Activated CD8-positive, alpha-beta memory T cell treated with anti-CD3 and anti-CD28 coated beads for 24 hours (primary cell): ENCODE measurements at regions not wholly inside any gene's neighbourhood (a gene's known extent, or its start where the extent isn't known, plus 50 kb on each side); places are given as distances from the start of the nearest gene placed in this dataset.

Source experiments
- DNase-seq: peaks from one replicate; pipeline ENCODE4 v3.0.0-alpha.2; 2020

DNA sequence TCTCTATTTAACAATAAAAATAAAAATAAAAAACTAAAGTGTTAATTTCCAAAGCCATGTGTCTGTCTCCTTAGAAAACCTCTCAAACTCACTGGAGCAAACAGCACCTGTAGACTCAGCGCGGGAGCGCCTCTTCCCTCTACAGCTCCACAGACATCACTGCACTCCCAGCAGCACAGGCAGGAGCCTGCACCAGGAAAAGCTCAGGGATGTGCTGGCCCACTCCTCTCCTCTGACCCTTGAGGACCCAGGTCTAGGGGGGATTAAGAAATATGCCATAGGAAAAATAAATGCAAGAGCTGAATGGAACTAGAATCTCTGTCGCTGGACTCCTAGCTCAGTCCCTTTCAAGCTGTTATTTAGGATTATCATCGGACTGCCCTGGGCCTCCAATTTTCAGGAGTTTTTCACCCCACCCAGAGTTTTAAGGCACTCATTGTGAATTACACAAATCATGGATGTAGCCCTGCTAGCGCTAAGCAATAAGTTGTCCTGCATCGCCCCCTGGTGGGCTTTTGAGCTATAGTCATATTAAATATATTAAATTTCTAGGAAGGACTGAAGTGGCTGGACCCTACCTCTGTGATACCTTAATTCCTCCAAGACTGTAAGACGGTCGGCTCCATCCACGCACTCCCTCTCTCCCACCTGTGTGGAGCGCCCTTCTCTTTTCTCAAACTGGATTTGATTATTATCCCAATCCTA, 333.9 kb downstream of the UQCRFS1 start:
- peak; percentile 75 for DNase-seq

DNA sequence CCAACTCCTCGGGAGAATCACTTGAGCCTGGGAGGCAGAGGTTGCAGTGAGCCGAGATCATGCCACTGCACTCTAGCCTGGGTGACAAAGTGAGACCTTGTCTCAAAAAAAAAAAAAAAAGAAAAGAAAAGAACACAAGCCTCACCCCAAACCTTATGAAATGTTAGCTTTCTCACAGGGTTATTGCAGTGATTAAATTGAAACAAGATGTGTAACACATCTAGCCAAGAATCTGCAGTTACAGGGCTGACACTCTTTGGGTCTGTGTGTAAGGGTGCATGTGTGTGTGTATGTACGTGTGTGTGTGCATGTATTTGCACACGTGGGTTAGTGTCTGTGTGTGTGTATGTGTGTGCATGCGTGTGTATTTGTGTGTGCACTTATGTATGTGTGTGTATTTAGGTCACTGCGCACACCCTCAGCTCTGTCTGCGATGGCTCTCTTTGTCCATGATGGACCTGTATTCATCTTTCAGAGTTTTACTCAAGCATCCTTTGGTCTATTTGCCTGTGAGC, 336.3 kb downstream of the UQCRFS1 start:
- DNase-seq: no peak

DNA sequence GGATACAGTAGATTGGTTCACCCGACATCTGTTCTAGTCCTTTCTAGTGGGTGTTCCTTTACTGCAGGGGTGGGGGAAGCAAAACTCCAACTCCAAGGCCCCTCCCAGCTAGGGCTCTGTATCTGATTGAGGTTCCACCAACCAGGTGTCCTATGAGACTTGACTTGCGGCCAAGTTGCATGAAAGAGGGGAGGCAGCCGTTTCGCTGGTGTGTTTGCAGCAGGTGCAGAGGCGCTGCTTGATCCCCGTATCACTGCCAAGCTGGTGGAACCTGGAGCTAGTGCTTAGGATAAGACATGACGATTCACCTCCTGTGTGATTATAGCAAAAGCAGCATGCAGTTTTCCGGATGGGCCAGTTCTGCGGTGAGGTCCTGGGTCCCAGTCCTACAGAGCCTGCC, 338.2 kb downstream of the UQCRFS1 start:
- DNase-seq: no peak

DNA sequence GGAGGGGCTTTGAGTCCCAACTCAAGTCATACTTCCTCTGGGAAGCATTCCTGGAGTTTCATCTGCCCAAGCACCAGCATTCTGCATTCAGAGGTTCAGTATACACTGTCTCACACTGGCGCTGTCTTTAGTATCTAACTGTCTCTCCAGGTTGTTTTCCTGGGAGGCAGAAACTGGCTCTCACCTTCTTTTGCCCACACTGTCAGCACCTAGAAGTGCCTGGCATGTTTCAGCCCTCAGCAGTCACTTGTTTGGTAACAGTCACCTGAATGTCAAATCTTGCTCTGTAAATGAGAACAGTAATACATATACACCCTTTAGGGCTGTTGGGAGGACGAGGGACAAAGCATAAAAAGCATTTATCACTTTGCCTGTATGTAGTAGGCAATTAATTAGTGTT, 339.6 kb downstream of the UQCRFS1 start:
- DNase-seq: no peak

DNA sequence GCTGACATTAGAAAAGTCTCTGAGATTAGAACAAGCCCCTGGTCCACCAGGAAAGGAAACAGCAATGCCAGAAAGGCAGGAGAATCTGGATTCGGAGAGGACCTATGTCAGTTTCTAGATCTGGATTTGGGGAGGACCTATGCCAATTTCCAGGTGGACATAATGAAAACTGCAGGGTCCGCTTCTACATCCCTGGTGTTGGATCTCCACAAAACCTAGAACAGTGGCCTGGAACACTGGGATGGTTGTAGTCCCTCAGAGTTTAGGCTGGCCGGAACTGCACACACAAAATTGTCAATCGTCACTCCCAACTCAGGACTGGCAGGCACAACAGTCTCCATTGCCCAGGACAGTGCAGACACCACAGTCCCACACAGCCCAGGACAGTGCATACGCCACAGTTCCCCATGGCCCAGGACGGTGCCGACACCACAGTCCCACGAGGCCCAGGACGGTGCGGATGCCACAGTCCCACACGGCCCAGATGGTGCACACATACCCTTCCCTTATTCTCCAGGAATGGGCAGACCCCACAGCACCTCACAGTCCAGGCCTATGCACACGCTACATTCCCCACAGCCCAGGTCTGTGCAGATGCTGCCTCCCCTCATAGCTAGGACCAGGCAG, 341.7 kb downstream of the UQCRFS1 start:
- no peak for DNase-seq

DNA sequence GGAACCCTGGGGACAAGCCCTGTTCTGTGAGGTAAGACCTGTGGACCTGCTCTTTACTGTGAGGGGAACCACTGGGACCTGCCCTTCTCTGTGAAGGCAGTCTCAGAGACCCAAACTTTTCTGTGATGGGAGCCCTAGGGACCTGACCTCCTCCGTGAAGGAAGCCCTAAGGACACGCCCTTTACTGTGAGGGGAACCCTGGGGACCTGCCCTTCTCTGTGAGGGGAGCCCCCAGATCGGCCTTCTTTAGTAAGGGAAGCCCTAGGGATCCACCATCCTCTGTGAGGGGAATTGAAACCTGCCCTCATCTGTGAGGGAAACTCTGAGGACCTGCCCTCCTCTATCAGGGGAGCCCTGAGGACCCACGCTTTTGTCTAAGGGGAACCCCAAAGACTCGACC, 343.5 kb downstream of the UQCRFS1 start:
- no peak for DNase-seq

DNA sequence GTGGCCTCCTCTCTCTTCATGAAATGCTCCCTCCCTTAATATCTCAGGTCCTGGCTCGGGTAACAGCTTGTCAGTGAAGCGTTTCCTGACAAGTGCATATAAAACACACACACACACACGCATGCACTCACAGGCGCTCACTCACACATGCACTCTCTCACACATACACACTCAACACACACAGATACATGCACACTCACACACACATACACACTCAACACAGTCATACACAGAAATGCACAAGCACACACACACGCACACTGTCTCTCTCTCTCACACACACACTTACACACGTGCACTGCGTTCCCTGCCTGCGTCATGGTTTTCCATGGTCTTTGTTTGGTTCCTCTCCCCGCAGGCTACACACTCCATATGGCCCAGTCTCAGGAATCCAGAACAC, 344.1 kb downstream of the UQCRFS1 start:
- no peak for DNase-seq

DNA sequence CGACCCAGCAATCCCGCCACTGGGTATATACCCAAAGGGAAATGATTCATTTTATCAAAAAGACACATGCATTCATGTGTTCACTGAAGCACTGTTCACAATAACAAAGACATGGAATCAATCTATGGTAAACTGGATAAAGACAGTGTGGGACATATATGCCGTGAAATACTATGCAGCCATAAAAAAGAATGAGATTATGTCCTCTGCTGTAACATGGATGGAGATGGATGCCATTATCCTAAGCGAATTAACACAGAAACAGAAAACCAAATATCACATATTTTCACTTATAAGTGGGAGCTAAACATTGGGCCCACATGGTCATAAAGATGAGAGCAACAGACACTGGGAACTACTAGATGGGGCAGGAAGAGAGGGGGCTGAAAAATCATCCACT, 345.0 kb downstream of the UQCRFS1 start:
- DNase-seq: no peak

DNA sequence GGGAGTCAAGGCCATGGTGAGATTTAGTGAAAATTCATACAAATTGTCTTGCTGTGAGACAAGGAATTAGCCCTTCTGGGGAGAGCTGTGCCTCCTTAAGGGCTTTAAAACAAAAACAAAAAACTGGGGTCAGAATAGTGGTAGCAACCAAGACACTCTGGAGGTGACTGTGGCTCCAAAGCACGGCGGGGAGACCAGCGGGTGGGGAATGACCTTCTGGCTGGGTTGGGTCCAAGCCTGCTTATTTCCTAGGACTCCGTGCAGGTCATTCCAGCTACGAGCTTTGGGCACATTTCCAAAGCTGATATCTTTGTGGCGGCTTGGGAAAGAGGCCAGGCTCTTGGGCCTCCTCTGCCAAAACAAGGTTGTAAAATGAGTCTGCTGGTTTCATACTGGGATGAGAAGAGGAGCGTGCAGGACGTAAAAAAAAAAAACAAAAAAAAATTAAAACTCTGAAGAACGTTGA, 348.3 kb downstream of the UQCRFS1 start:
- no peak for DNase-seq

DNA sequence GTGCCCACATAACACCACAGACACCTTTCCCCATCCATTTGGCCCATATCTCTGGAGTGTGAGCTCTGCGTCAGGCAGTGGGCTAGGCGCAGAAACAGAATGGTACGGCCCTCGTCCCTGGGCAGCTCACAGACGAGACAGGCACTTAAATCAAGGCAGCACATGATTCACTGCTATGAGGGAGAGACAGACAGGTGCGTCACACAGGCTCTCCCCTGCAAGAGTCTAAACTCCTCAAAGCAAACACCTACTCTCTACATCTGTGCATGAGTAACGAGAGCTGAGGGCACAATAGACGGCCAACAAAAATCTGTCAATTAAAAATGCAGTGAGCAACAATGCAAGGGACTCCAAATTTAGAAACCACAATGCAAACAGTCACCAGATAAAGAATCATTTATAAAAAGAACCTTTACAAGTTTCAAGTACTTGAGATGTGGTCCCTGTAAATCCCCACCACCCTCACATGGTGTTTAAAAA, 348.9 kb downstream of the UQCRFS1 start:
- no peak for DNase-seq

DNA sequence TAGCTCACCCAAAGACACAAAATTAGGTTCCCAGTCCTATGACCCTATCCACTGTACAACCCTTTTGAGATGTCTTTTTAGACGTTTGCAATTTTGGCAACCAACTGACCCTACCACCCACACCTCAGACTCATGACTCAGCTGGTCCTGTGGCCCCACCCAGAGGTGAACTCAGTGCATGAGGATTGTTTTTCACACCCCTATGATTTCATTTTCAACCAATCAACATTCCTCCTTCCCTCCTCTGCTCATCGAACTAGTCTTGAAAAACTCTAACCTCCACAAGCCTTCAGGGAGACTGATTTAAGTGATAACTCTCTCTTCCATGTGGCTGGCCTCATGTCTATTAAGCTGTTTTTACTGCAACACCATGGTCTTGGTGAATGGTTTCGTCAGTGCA, 350.7 kb downstream of the UQCRFS1 start:
- DNase-seq: no peak

DNA sequence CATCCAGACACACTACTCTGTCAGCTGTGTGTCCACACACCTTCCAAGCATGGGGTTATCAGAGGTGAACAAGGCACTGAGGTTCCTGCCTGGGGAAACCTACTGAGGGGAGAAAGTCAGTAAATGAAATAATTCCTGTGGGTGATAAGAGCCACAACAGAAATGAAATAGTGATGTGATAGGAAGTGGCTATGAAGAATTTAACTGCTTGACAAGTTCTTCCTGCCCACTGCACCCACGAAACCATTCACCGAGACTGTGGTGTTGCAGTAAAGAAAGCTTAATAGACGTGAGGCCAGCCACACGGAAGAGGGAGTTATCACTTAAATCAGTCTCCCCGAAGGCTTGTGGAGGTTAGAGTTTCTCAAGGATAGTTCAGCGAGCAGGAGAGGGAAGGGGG, 353.1 kb downstream of the UQCRFS1 start:
- DNase-seq: no peak

DNA sequence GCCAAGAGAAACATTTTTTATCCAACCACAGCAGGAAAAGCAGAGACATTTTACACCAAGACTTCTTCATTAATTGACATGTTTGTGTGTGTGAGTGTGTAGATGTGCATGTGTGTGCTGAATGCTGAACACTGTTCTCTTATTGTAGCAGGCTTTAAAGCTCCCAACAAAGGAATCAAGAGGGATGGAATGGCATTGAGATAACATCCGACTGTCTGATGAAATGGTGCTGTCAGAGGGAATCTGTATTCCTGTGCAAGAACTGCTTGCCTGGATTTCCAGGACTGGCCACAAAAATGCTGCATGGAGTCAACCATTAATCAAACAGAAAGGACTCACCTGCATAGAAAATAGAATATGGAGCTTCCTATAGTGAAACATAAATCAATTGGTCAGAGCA, 354.0 kb downstream of the UQCRFS1 start:
- DNase-seq: no peak

DNA sequence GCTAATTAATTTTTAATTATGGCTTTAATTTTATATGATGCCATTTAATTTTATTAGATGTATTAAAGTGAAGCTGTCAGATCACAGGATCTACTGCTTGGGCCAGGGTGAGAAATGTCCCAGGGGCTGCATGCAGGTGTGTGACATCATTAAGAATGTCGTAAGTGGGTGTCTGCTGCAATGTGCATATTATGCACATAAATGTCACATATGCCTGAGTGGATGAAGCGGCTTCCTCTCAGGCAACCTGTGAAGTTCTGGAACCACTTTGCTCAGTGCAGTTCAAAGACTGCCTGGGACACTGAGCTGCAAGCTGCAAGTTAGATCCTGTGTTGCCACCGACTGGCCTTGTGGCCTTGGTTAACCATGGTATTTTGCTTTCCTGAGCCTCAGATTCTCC, 355.0 kb downstream of the UQCRFS1 start:
- no peak for DNase-seq

DNA sequence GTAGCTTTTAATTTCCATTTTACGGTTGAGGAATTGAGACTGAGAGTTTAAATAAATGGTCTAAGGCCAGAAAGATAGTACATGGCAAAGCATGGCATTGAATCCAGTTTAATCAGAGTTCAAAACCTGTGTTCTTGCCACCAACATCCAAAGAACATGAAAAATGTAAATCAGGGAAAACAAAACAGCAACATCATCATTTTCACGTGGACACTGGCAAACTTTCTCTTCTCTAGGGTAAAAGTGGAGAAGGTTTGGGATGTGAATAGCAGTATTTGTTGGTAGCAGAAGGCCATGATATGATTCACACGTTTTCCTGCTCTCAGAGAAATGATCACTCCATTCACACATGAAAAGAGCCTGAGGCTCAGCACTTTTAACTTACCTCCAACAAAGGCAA, 357.7 kb downstream of the UQCRFS1 start:
- DNase-seq: no peak

DNA sequence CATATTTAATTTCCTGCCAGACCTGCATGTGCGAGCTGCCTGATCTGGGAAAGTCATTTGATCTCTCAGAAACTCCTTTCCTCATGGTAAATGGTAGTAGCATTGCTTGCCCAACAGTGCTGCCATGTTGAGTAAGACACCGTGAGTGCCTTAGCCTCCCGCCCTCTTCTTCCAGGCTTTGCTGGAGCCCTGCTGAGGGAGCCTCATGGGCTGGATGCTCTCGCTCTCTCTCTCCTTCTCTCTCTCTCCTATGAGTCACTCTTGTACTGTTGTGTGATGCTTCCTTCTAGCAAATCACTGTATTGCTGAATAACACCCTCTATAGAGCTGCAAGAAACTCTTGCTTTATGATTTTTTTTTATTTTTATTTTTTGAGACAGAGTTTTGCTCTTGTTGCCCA, 365.5 kb downstream of the UQCRFS1 start:
- no peak for DNase-seq

DNA sequence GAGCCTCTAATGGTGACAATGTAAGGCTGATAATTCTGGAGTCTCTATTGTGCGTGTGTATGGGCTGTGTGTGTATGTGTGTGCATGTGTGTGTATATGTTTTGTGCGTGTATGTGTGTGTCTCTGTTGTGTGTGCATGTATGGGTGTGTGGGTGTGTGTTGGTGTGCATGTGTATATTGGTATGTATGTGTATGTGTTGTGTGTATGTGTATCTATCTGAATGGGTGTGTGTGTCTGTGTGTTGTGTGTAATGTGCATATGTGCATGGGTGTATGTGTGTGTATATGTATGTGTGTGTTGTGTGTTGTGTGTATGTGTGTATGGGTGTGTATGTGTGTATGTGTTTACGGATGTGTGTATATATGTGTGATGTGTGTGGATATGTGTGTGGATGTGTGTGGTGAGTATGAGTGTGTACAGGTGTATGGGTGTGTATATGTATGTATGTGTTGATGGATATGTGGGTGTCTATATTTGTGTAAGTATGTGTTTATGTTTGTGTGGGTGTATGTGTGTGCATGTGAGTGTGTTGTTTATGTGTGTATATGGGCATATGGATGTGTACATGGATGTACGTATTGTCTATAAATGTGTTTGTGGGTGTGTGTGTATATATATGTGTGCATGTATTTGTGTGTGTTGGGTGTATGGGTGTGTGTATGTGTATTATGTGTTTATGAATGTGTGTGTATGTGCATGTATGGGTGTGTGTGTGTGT, 366.7 kb downstream of the UQCRFS1 start:
- DNase-seq: no peak

DNA sequence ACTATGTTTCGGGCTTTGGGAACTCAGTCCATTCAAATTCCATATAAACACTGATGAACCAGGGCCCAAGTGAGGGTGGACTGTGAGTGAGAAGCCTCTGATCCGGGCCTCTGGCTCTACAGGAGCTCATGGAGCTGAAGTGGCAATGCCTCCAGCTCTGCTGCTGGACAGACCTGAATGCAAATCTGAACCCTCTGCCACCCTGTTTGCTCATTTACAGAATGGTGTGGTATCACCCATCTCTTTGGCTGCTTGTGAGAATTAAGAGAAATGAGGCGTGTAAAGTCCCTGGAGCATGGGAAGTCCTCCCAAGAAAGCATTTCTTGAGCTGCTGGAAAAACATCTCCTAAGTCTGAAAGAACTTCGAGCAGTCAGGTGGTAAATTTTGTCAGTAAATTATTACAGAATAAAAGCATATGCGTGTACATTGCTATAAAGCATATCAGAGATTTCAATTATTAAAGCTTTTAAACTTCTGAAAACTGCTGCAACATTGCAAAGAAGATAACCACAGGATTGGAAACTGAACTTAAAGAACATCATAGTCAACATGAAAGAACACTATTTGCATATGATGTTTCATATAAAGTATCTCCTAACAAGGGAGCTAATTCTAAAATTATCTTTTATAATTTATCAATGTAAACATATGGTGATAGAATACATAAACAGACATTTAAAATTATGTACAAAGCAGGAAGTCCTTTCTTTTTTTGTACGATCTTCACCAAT, 369.0 kb downstream of the UQCRFS1 start:
- no peak for DNase-seq

DNA sequence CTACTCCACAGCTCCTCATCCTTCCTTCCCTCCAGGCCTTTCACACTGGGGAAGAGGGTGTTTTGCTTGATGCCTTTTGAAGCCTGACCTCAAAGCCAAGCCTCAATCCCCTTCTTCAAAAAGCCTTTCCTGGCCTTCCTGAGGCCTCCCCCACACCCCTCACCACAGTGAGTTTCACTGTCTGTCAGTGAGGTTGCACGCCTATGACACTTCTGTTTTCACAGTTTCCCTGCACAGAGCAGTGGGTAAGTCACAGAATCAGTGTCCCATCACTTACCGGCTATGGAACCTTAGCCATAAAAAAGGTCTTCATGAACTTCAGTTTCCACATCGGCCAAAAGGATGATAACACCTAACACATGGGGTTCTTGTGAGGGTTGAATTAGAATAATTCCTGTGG, 371.4 kb downstream of the UQCRFS1 start:
- no peak for DNase-seq

DNA sequence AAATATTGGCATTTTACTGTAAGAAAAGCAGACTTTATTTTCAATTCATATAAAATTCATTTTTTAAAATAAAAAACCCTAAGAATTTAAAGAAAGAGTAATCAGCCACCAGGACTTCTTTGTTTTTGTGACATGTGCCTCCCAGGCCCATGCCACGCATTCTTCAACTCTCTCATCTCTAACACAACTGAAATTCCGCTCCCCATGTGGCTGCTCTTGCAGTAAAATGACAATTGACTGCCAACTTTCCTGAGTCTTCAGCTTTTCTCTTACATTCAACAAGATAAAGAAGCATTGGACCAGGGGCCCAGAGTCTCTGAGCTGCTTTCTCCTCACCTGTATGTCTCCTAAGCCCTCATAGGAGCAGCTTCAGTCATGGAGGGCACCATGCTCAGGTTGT, 372.1 kb downstream of the UQCRFS1 start:
- no peak for DNase-seq

DNA sequence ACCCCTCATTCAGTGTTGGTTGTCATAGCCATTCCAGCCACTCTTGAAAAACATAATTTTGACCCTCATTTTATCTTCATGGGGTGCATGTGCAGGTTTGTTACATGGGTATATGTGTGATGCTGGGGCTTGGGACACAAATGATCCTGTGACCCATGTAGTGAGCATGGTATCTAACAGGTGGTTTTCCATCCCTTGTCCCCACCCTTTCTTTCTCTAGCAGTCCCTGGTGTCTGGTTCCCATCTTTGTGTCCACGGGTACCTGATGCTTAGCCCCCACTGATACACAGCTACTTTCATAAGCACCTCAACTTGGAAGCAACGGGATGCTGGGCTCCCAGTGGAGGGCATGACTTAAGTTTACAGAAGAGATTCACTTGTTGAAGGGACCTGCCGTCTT, 373.5 kb downstream of the UQCRFS1 start:
- no peak for DNase-seq

DNA sequence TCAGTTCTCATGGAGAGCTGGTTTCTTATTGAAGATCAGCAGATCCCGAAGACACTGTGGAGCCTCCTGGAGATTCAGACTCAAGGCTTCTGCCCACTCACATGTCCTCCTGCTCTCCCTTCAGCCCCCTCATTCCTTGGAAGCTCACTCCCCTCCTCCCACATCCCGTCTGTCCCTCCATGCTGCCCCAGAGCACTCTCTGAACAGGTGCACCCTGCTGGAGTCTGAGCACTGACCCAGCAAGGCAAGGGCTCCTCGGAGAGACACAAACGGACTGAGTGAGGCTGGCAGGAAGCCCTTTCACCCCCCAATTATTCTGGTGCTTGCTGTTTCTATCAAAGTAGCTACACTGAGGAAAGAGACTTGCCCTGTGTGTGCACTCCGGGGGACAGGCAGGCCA, 374.0 kb downstream of the UQCRFS1 start:
- no peak for DNase-seq

DNA sequence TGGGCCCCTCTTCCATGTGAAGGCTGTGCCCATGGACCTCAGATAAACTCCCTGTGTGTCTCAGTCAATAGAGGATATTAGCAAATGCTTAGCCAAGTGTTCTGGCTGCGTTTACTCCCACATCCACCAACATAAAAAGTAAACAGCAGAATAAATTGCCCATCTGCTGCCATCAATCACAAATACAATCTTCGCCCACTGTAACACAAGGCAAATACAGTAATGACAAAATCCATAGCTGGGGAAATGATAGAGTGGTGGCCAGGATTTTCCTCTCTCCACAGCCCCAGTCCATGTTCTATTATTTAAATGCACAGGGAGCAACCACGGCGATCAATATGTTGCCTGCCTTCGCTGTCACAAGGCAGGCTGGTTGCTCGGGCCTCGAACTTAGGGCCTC, 376.5 kb downstream of the UQCRFS1 start:
- DNase-seq: no peak
